Mesenchymal stem cell (in vitro differentiated cells and primary cell): ENCODE measurements at regions not wholly inside any gene's neighbourhood (a gene's known extent, or its start where the extent isn't known, plus 50 kb on each side); places are given as distances from the start of the nearest gene placed in this dataset.

Source experiments
- DNase-seq: peaks from one replicate; pipeline ENCODE4 v3.0.0-alpha.2; 2013
- H2AFZ ChIP-seq: one replicate; pipeline ENCODE4 v1.6.1; 2013; ENCODE audit warnings: low read depth, mild to moderate bottlenecking, control low read depth, inconsistent platforms, low read length, moderate library complexity
- H2AK5ac ChIP-seq: 2 replicates; pipeline ENCODE4 v1.6.1; 2013; ENCODE audit warnings: low read length, moderate library complexity, mild to moderate bottlenecking, inconsistent platforms; ENCODE audit not compliant: severe bottlenecking
- H2BK120ac ChIP-seq: one replicate; pipeline ENCODE4 v1.6.1; 2013; ENCODE audit warnings: low read depth, mild to moderate bottlenecking, inconsistent platforms, low read length, moderate library complexity
- H2BK12ac ChIP-seq, 2 experiments: one replicate each; pipeline ENCODE4 v1.6.1; 2013; ENCODE audit warnings: inconsistent platforms in 2 of 2, low read length in 2 of 2, mild to moderate bottlenecking in 2 of 2, moderate library complexity in 2 of 2, control low read depth in 1 of 2
- H2BK15ac ChIP-seq: one replicate; pipeline ENCODE4 v1.6.1; 2013; ENCODE audit warnings: mild to moderate bottlenecking, low read depth, inconsistent platforms; ENCODE audit not compliant: poor library complexity, severe bottlenecking
- H2BK5ac ChIP-seq: 2 replicates; pipeline ENCODE4 v1.6.1; 2013; ENCODE audit warnings: low read depth, mild to moderate bottlenecking, low read length, control low read depth, inconsistent platforms; ENCODE audit not compliant: poor library complexity, severe bottlenecking
- H3K14ac ChIP-seq, 2 experiments: one replicate each; pipeline ENCODE4 v1.6.1; 2013; ENCODE audit warnings: inconsistent platforms in 2 of 2, low read length in 2 of 2, control low read depth in 1 of 2, mild to moderate bottlenecking in 1 of 2, moderate library complexity in 1 of 2
- H3K18ac ChIP-seq, 2 experiments: one replicate each; pipeline ENCODE4 v1.6.1; 2013; ENCODE audit warnings: inconsistent platforms in 2 of 2, low read length in 2 of 2, control low read depth in 1 of 2, low read depth in 1 of 2, mild to moderate bottlenecking in 1 of 2
- H3K23ac ChIP-seq, 2 experiments: one replicate each; pipeline ENCODE4 v1.6.1; 2013; ENCODE audit warnings: inconsistent platforms in 2 of 2, low read length in 2 of 2, mild to moderate bottlenecking in 2 of 2, moderate library complexity in 2 of 2, control low read depth in 1 of 2
- H3K27ac ChIP-seq: 2 replicates; pipeline ENCODE4 v1.5.1; 2013; ENCODE audit warnings: mild to moderate bottlenecking, moderate library complexity, low read length, control low read depth, inconsistent platforms; ENCODE audit not compliant: poor library complexity, severe bottlenecking
- H3K27me3 ChIP-seq, 2 experiments: 2 replicates each; pipeline versions ENCODE4 v1.6.1 to v1.7.0; 2013; ENCODE audit warnings: low read length in 2 of 2, mild to moderate bottlenecking in 2 of 2, moderate library complexity in 2 of 2, control low read depth in 1 of 2, inconsistent platforms in 1 of 2; ENCODE audit not compliant: control insufficient read depth in 1 of 2, insufficient read depth in 1 of 2
- H3K36me3 ChIP-seq, 2 experiments: 2 replicates each; pipeline versions ENCODE4 v1.6.1 to v1.7.0; 2013; ENCODE audit warnings: low read length in 2 of 2, control low read depth in 1 of 2, inconsistent platforms in 1 of 2, low read depth in 1 of 2, mild to moderate bottlenecking in 1 of 2; ENCODE audit not compliant: insufficient read depth in 2 of 2, control insufficient read depth in 1 of 2
- H3K4ac ChIP-seq, 2 experiments: one replicate each; pipeline ENCODE4 v1.6.1; 2013; ENCODE audit warnings: inconsistent platforms in 2 of 2, low read length in 2 of 2, mild to moderate bottlenecking in 2 of 2, moderate library complexity in 2 of 2, control low read depth in 1 of 2, low read depth in 1 of 2
- H3K4me1 ChIP-seq: 2 replicates; pipeline ENCODE4 v1.6.1; 2013; ENCODE audit warnings: low read depth, low read length, control low read depth; ENCODE audit not compliant: control insufficient read depth, insufficient read depth
- H3K4me2 ChIP-seq: 2 replicates; pipeline ENCODE4 v1.6.1; 2013; ENCODE audit warnings: low read length, mild to moderate bottlenecking, inconsistent platforms; ENCODE audit not compliant: poor library complexity, severe bottlenecking
- H3K4me3 ChIP-seq, 2 experiments: 2 replicates each; pipeline versions ENCODE4 v1.5.1 to v1.7.0; 2013; ENCODE audit warnings: low read length in 2 of 2, mild to moderate bottlenecking in 2 of 2, control low read depth in 1 of 2, low read depth in 1 of 2; ENCODE audit not compliant: insufficient read depth in 1 of 2
- H3K79me1 ChIP-seq: replicated peaks from 2 replicates; pipeline ENCODE4 v1.6.1; 2013; ENCODE audit warnings: mild to moderate bottlenecking, control low read depth, low read length, inconsistent platforms; ENCODE audit not compliant: poor library complexity, severe bottlenecking
- H3K9ac ChIP-seq: 2 replicates; pipeline ENCODE4 v1.7.0; 2013; ENCODE audit warnings: mild to moderate bottlenecking, low read length, moderate library complexity
- H3K9me3 ChIP-seq: 2 replicates; pipeline ENCODE4 v1.7.0; 2013; ENCODE audit warnings: mild to moderate bottlenecking, low read length; ENCODE audit not compliant: control insufficient read depth
- H4K8ac ChIP-seq: one replicate; pipeline ENCODE4 v1.6.1; 2013; ENCODE audit warnings: inconsistent platforms, mild to moderate bottlenecking, low read length, moderate library complexity
- H4K91ac ChIP-seq: one replicate; pipeline ENCODE4 v1.6.1; 2013; ENCODE audit warnings: mild to moderate bottlenecking, low read length, inconsistent platforms
- WGBS: methylation state at CpG from one replicate; pipeline ENCODE4 v1.1.7; 2013; ENCODE audit warnings: mixed read lengths; 5-methylcytosine and 5-hydroxymethylcytosine counted together

- WGBS = 34% methylated on average over 3 of the region's 3 CpGs
- no peak overlapping the region for H3K27ac ChIP-seq
Observed at GRCh38 chr14:56524971-56525677, 54.5 kb upstream of the TMEM260 start.

GRCh38 chr14:56528927-56529326 is 50.7 kb upstream of the TMEM260 start:
- H3K23ac ChIP-seq = no peak overlapping the region
- H4K91ac ChIP-seq = no peak overlapping the region
- H2AFZ ChIP-seq = no peak overlapping the region
- H2BK5ac ChIP-seq = no peak overlapping the region
- H2AK5ac ChIP-seq = no peak overlapping the region
- no peak overlapping the region for H3K4ac ChIP-seq
- no peak overlapping the region for H3K18ac ChIP-seq
- no peak overlapping the region for H3K14ac ChIP-seq
- H2BK15ac ChIP-seq = no peak overlapping the region
- H2BK120ac ChIP-seq = no peak overlapping the region
- no peak for DNase-seq
- no peak overlapping the region for H3K4me2 ChIP-seq
- no peak overlapping the region for H3K4me3 ChIP-seq
- H4K8ac ChIP-seq = no peak overlapping the region
- peaks cover 32 to 36% of the 10 kb centered on the region in 2 experiments for H3K27me3 ChIP-seq
- H3K27ac ChIP-seq = no peak overlapping the region
- H2BK12ac ChIP-seq = no peak overlapping the region
- 77% methylated on average over 4 of the region's 4 CpGs for WGBS
- no peaks in the 10 kb centered on the region for H3K4me1 ChIP-seq
- no peak overlapping the region for H3K9ac ChIP-seq
- no peaks in the 10 kb centered on the region for H3K9me3 ChIP-seq
- no peaks in the 10 kb centered on the region for H3K36me3 ChIP-seq
- H3K79me1 ChIP-seq = no peaks in the 10 kb centered on the region

More at GRCh38 chr14:56524971-56525677, 54.5 kb upstream of the TMEM260 start:
- Histone ChIP-seq H3K4me2 (no peak overlapping the region), H2BK5ac (no peak overlapping the region), H2BK120ac (no peak overlapping the region), H3K14ac (no peak overlapping the region), H2BK15ac (no peak overlapping the region), H3K9me3 (no peaks in the 10 kb centered on the region), H2BK12ac (no peak overlapping the region), H2AK5ac (no peak overlapping the region), H4K91ac (no peak overlapping the region), H3K9ac (no peak overlapping the region), H3K4ac (no peak overlapping the region), H3K23ac (no peak overlapping the region), H3K18ac (no peak overlapping the region), H3K4me3 (no peak overlapping the region), H3K4me1 (no peaks in the 10 kb centered on the region), H4K8ac (no peak overlapping the region), H2AFZ (no peak overlapping the region), H3K27me3 (peaks cover 42 to 44% of the 10 kb centered on the region in 2 experiments), H3K79me1 (no peaks in the 10 kb centered on the region), H3K36me3 (no peaks in the 10 kb centered on the region)
- DNase-seq = no peak
